Gastrocnemius medialis (tissue), 4 donors: ENCODE measurements at regions not wholly inside any gene's neighbourhood (a gene's known extent, or its start where the extent isn't known, plus 50 kb on each side); places are given as distances from the start of the nearest gene placed in this dataset.

Source experiments
- ATAC-seq, 2 donors: fragments of 150-250 bp; one replicate each; pipeline ENCODE4 v1.9.1; 2016
- DNase-seq, 2 donors: peaks; one replicate each; pipeline ENCODE4 v3.0.0-alpha.2; 2019
- H3K27ac ChIP-seq, 4 donors: fragments of 200-600 bp; sonication (generic); 1 replicate in 1 of 4; 2 replicates in 3 of 4; pipeline ENCODE4 v1.5.1; 2016 to 2018; ENCODE audit warnings: mild to moderate bottlenecking in 2 of 4, moderate library complexity in 1 of 4
- H3K27me3 ChIP-seq, 3 donors: fragments of 200-600 bp; sonication (generic) in 2 of 3; 1 replicate in 1 of 3; 2 replicates in 2 of 3; pipeline versions ENCODE4 v1.5.1 to v1.6.0; 2016 to 2019; ENCODE audit warnings: mild to moderate bottlenecking in 1 of 3, moderate library complexity in 1 of 3
- H3K36me3 ChIP-seq, 2 donors: fragments of 200-600 bp; sonication (generic) in 1 of 2; one replicate each; pipeline ENCODE4 v1.5.1; 2017 to 2018
- H3K4me1 ChIP-seq, 2 donors: fragments of 200-600 bp; sonication (generic) in 1 of 2; one replicate each; pipeline ENCODE4 v1.5.1; 2016 to 2017; ENCODE audit warnings: mild to moderate bottlenecking in 2 of 2
- H3K4me3 ChIP-seq, 4 donors: fragments of 200-600 bp; sonication (generic) in 3 of 4; 1 replicate in 1 of 4; 2 replicates in 3 of 4; pipeline ENCODE4 v1.5.1; 2016 to 2019; ENCODE audit warnings: mild to moderate bottlenecking in 2 of 4
- H3K9me3 ChIP-seq, 3 donors: fragments of 200-600 bp; sonication (generic) in 2 of 3; 1 replicate in 1 of 3; 2 replicates in 2 of 3; pipeline ENCODE4 v1.5.1; 2016 to 2019
- CTCF ChIP-seq, 5 experiments: fragments of 450-650 bp in 3 of 5; fragments of 200-600 bp in 2 of 5; sonication (generic) in 2 of 5; IDR thresholded peaks in 4 of 5; conservative IDR thresholded peaks in 1 of 5; 1 replicate in 4 of 5; 2 replicates in 1 of 5; pipeline ENCODE4 v1.5.1; 2016 to 2019; ENCODE audit warnings: antibody characterized with exemption in 5 of 5, mild to moderate bottlenecking in 3 of 5, moderate library complexity in 3 of 5
- POLR2A ChIP-seq, 2 donors: fragments of 450-650 bp; IDR thresholded peaks; one replicate each; pipeline ENCODE4 v1.6.1; 2017; ENCODE audit warnings: antibody characterized with exemption in 2 of 2, mild to moderate bottlenecking in 2 of 2, moderate library complexity in 2 of 2
- in situ Hi-C, 4 donors: fragments of 200-750 bp; cut with MboI; loops; one replicate each; pipeline versions ENCODE4 v1.15.0 to v1.8.0; 2017; ENCODE audit warnings: low sequenced_read_pairs in 4 of 4
- intact Hi-C: fragments of 100-400 bp; cut with DNase I; formaldehyde crosslinking; loops from one replicate; pipeline ENCODE4 v1.15.1; 2023; ENCODE audit warnings: low total_unique reads

GRCh38 chr3:81279481-81280379, 481.7 kb downstream of the GBE1 start:
- no peaks in the 10 kb centered on the region for H3K9me3 ChIP-seq
- TF ChIP-seq CTCF (IDR thresholded peaks at IDR 0.05 in 4 of 5, conservative IDR thresholded peaks at IDR 0.05 in 1 of 5), result no peak
- TF ChIP-seq POLR2A (IDR thresholded peaks at IDR 0.05), result no peak
- H3K4me1 ChIP-seq, result no peaks in the 10 kb centered on the region
- H3K27ac ChIP-seq, result no peak overlapping the region
- H3K27me3 ChIP-seq, result no peaks in the 10 kb centered on the region
- no peak for DNase-seq
- H3K4me3 ChIP-seq, result no peak overlapping the region
- in situ Hi-C loops, result no loop called here
- no peak for ATAC-seq
- intact Hi-C loops, result no loop called here
- no peaks in the 10 kb centered on the region for H3K36me3 ChIP-seq

- DNase-seq (no peak), ATAC-seq (no peak)
- TF ChIP-seq POLR2A (IDR thresholded peaks at IDR 0.05), result no peak
- no peak for TF ChIP-seq CTCF (IDR thresholded peaks at IDR 0.05 in 4 of 5, conservative IDR thresholded peaks at IDR 0.05 in 1 of 5)
- Histone ChIP-seq H3K4me1 (no peaks in the 10 kb centered on the region), H3K27me3 (no peaks in the 10 kb centered on the region), H3K4me3 (no peak overlapping the region), H3K36me3 (no peaks in the 10 kb centered on the region), H3K27ac (no peak overlapping the region), H3K9me3 (no peaks in the 10 kb centered on the region)
- intact Hi-C loops (no loop called here), in situ Hi-C loops (no loop called here)
These were observed 483.6 kb downstream of the GBE1 start for GRCh38 chr3:81277853-81278252.

- H3K36me3 ChIP-seq, result no peaks in the 10 kb centered on the region
- no peaks in the 10 kb centered on the region for H3K27me3 ChIP-seq
- in situ Hi-C loops, result no loop called here
- no peaks in the 10 kb centered on the region for H3K9me3 ChIP-seq
- ATAC-seq, result no peak
- no peak overlapping the region for H3K4me3 ChIP-seq
- H3K27ac ChIP-seq, result no peak overlapping the region
- intact Hi-C loops, result no loop called here
- no peak for TF ChIP-seq CTCF (IDR thresholded peaks at IDR 0.05 in 4 of 5, conservative IDR thresholded peaks at IDR 0.05 in 1 of 5)
- TF ChIP-seq POLR2A (IDR thresholded peaks at IDR 0.05), result no peak
- no peaks in the 10 kb centered on the region for H3K4me1 ChIP-seq
- no peak for DNase-seq
These were observed 486.8 kb downstream of the GBE1 start for GRCh38 chr3:81274671-81275070.

GRCh38 chr3:81270603-81271379, 490.7 kb downstream of the GBE1 start:
- in situ Hi-C loops (no loop called here), intact Hi-C loops (no loop called here)
- DNase-seq, result no peak
- no peak for ATAC-seq
- Histone ChIP-seq H3K9me3 (no peaks in the 10 kb centered on the region), H3K36me3 (no peaks in the 10 kb centered on the region), H3K27me3 (no peaks in the 10 kb centered on the region), H3K27ac (no peak overlapping the region), H3K4me1 (no peaks in the 10 kb centered on the region), H3K4me3 (no peak overlapping the region)
- TF ChIP-seq POLR2A (IDR thresholded peaks at IDR 0.05), result no peak
- TF ChIP-seq CTCF (IDR thresholded peaks at IDR 0.05 in 4 of 5, conservative IDR thresholded peaks at IDR 0.05 in 1 of 5), result no peak
